SK-N-SH treated with all-trans-retinoic acid at 6 μM for 48 hours (cell line): ENCODE measurements at regions not wholly inside any gene's neighbourhood (a gene's known extent, or its start where the extent isn't known, plus 50 kb on each side); places are given as distances from the start of the nearest gene placed in this dataset.

Experiments
- ATAC-seq: fragments of 200-7000 bp; cut with Tn5 transposase; 3 replicates; pipeline ENCODE4 v1.9.1; 2020; ENCODE audit warnings: mild to moderate bottlenecking, moderate library complexity
- ARNTL ChIP-seq: fragments of 450-650 bp; formaldehyde crosslinking; IDR thresholded peaks from 2 replicates; pipeline ENCODE4 v1.5.0; 2020; ENCODE audit warnings: low read depth, mild to moderate bottlenecking, moderate library complexity, borderline replicate concordance
- CSDC2 ChIP-seq: fragments of 250-450 bp; sonication (Bioruptor Pico); IDR thresholded peaks from 2 replicates; pipeline ENCODE4 v1.5.0; 2020; ENCODE audit warnings: mild to moderate bottlenecking, moderate library complexity
- ESRRG ChIP-seq: fragments of 250-450 bp; sonication (Bioruptor Pico); IDR thresholded peaks from 2 replicates; pipeline ENCODE4 v1.6.1; 2021; ENCODE audit warnings: mild to moderate bottlenecking
- GLIS3 ChIP-seq: fragments of 250-450 bp; sonication (Bioruptor Pico); IDR thresholded peaks from 2 replicates; pipeline ENCODE4 v1.5.0; 2020; ENCODE audit warnings: mild to moderate bottlenecking, moderate library complexity
- ISL1 ChIP-seq: fragments of 250-450 bp; sonication (Bioruptor Pico); IDR thresholded peaks from 2 replicates; pipeline ENCODE4 v2.1.2; 2022; ENCODE audit warnings: mild to moderate bottlenecking, moderate library complexity
- OSR1 ChIP-seq: fragments of 250-450 bp; sonication (Bioruptor Pico); IDR thresholded peaks from 2 replicates; pipeline ENCODE4 v1.8.0; 2022; ENCODE audit warnings: moderate library complexity, mild to moderate bottlenecking, inconsistent platforms
- PPARA ChIP-seq: fragments of 250-450 bp; sonication (Bioruptor Pico); IDR thresholded peaks from 2 replicates; pipeline ENCODE4 v1.5.0; 2020; ENCODE audit warnings: mild to moderate bottlenecking, borderline replicate concordance
- RARB ChIP-seq: fragments of 250-450 bp; sonication (Bioruptor Pico); IDR thresholded peaks from 2 replicates; pipeline ENCODE4 v1.8.0; 2021; ENCODE audit warnings: mild to moderate bottlenecking, moderate library complexity
- SNAI2 ChIP-seq: fragments of 250-450 bp; sonication (Bioruptor Pico); IDR thresholded peaks from 2 replicates; pipeline ENCODE4 v1.5.0; 2020; ENCODE audit warnings: mild to moderate bottlenecking, moderate library complexity
- TCF4 ChIP-seq: fragments of 250-450 bp; sonication (Bioruptor Pico); IDR thresholded peaks from 2 replicates; pipeline ENCODE4 v1.8.0; 2021; ENCODE audit warnings: mild to moderate bottlenecking, moderate library complexity, borderline replicate concordance
- TOX ChIP-seq: fragments of 250-450 bp; sonication (Bioruptor Pico); IDR thresholded peaks from 2 replicates; pipeline ENCODE4 v1.8.0; 2021; ENCODE audit warnings: mild to moderate bottlenecking, moderate library complexity, borderline replicate concordance
- ZC3H10 ChIP-seq: fragments of 250-450 bp; sonication (Bioruptor Pico); IDR thresholded peaks from 2 replicates; pipeline ENCODE4 v1.5.1; 2021; ENCODE audit warnings: mild to moderate bottlenecking, moderate library complexity
- ZFP3 ChIP-seq: fragments of 250-450 bp; sonication (Bioruptor Pico); IDR thresholded peaks from 2 replicates; pipeline ENCODE4 v1.5.0; 2020; ENCODE audit warnings: mild to moderate bottlenecking, moderate library complexity
- ZFP30 ChIP-seq: fragments of 450-650 bp; formaldehyde crosslinking; IDR thresholded peaks from 2 replicates; pipeline ENCODE4 v1.5.0; 2022; ENCODE audit warnings: mild to moderate bottlenecking, moderate library complexity
- ZNF565 ChIP-seq: fragments of 450-650 bp; formaldehyde crosslinking; conservative IDR thresholded peaks from 2 replicates; pipeline ENCODE4 v1.5.0; 2020; ENCODE audit warnings: low read depth, mild to moderate bottlenecking, moderate library complexity
- ZNF70 ChIP-seq: fragments of 450-650 bp; formaldehyde crosslinking; IDR thresholded peaks from 2 replicates; pipeline ENCODE4 v1.5.0; 2020; ENCODE audit warnings: mild to moderate bottlenecking, moderate library complexity
- TF ChIP-seq, protein P1 (sequence below): fragments of 250-450 bp; sonication (Bioruptor Pico); IDR thresholded peaks from 2 replicates; pipeline ENCODE4 v1.5.1; 2021; ENCODE audit warnings: mild to moderate bottlenecking, moderate library complexity
- TF ChIP-seq, protein P2 (sequence below): fragments of 250-450 bp; sonication (Bioruptor Pico); IDR thresholded peaks from 2 replicates; pipeline ENCODE4 v1.5.0; 2020; ENCODE audit warnings: mild to moderate bottlenecking, moderate library complexity
- TF ChIP-seq, protein P3 (sequence below): fragments of 250-450 bp; sonication (Bioruptor Pico); IDR thresholded peaks from 2 replicates; pipeline ENCODE4 v1.8.0; 2020; ENCODE audit warnings: mild to moderate bottlenecking, moderate library complexity, borderline replicate concordance
- TF ChIP-seq, protein P4 (sequence below): fragments of 250-450 bp; sonication (Bioruptor Pico); IDR thresholded peaks from 2 replicates; pipeline ENCODE4 v1.5.1; 2020; ENCODE audit warnings: low read depth, mild to moderate bottlenecking, moderate library complexity

DNA sequence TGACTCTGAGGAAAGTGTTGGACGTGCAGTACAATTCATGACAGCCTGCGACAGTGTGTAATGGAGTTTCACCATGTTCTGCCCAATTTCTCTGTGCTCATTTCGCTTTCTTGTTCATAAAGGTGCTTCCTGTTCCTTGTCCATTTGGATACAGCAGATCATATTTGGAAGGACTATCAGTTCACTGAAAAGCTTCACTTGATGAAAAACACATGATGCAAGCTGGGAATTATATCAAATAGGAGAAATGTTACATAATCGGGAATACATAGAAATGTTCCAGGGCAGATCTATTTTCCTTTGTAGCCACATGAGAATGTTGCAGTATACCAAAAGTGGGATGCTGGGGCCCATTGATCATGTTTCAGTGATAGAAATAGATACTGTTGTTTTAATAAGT, 266.3 kb upstream of the SLC14A2 start (continued):
- TF ChIP-seq, protein P1, sequence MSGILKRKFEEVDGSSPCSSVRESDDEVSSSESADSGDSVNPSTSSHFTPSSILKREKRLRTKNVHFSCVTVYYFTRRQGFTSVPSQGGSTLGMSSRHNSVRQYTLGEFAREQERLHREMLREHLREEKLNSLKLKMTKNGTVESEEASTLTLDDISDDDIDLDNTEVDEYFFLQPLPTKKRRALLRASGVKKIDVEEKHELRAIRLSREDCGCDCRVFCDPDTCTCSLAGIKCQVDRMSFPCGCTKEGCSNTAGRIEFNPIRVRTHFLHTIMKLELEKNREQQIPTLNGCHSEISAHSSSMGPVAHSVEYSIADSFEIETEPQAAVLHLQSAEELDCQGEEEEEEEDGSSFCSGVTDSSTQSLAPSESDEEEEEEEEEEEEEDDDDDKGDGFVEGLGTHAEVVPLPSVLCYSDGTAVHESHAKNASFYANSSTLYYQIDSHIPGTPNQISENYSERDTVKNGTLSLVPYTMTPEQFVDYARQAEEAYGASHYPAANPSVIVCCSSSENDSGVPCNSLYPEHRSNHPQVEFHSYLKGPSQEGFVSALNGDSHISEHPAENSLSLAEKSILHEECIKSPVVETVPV (CRISPR knock-in tag), result no peak
- TF ChIP-seq ZNF70 (CRISPR knock-in tag), result no peak
- TF ChIP-seq TCF4 (CRISPR knock-in tag), result no peak
- no peak for TF ChIP-seq SNAI2 (CRISPR knock-in tag)

DNA sequence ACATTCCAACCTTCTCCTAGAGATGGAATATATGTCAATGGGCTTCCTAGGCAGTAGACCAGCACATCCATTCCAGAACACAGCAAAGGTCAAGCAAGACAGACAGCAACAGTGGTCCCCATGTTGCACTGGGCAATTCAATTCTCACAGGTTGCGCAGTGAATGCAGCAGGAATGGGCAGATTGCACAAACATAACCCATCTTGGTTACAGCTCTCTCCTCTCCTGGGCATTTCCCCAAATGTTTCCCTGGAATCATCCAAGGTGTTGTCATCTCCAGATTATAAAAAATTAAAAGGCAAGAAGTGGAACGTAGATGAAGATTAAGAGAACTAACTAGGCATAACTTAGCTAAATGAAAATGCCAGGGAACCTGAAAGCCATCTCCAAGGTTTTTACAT, 265.8 kb upstream of the SLC14A2 start:
- ATAC-seq, result no peak
- no peak for TF ChIP-seq ZC3H10 (CRISPR knock-in tag)
- no peak for TF ChIP-seq ARNTL
- TF ChIP-seq OSR1, result no peak
- TF ChIP-seq CSDC2 (CRISPR knock-in tag), result no peak
- TF ChIP-seq, protein P1 (CRISPR knock-in tag), result no peak
- TF ChIP-seq TCF4 (CRISPR knock-in tag), result no peak
- no peak for TF ChIP-seq ESRRG (CRISPR knock-in tag)
- TF ChIP-seq, protein P2, sequence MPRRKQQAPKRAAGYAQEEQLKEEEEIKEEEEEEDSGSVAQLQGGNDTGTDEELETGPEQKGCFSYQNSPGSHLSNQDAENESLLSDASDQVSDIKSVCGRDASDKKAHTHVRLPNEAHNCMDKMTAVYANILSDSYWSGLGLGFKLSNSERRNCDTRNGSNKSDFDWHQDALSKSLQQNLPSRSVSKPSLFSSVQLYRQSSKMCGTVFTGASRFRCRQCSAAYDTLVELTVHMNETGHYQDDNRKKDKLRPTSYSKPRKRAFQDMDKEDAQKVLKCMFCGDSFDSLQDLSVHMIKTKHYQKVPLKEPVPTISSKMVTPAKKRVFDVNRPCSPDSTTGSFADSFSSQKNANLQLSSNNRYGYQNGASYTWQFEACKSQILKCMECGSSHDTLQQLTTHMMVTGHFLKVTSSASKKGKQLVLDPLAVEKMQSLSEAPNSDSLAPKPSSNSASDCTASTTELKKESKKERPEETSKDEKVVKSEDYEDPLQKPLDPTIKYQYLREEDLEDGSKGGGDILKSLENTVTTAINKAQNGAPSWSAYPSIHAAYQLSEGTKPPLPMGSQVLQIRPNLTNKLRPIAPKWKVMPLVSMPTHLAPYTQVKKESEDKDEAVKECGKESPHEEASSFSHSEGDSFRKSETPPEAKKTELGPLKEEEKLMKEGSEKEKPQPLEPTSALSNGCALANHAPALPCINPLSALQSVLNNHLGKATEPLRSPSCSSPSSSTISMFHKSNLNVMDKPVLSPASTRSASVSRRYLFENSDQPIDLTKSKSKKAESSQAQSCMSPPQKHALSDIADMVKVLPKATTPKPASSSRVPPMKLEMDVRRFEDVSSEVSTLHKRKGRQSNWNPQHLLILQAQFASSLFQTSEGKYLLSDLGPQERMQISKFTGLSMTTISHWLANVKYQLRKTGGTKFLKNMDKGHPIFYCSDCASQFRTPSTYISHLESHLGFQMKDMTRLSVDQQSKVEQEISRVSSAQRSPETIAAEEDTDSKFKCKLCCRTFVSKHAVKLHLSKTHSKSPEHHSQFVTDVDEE (CRISPR knock-in tag), result no peak
- TF ChIP-seq, protein P3, sequence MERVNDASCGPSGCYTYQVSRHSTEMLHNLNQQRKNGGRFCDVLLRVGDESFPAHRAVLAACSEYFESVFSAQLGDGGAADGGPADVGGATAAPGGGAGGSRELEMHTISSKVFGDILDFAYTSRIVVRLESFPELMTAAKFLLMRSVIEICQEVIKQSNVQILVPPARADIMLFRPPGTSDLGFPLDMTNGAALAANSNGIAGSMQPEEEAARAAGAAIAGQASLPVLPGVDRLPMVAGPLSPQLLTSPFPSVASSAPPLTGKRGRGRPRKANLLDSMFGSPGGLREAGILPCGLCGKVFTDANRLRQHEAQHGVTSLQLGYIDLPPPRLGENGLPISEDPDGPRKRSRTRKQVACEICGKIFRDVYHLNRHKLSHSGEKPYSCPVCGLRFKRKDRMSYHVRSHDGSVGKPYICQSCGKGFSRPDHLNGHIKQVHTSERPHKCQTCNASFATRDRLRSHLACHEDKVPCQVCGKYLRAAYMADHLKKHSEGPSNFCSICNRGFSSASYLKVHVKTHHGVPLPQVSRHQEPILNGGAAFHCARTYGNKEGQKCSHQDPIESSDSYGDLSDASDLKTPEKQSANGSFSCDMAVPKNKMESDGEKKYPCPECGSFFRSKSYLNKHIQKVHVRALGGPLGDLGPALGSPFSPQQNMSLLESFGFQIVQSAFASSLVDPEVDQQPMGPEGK (CRISPR knock-in tag), result no peak
- TF ChIP-seq ZNF565 (CRISPR knock-in tag), result no peak
- no peak for TF ChIP-seq ZNF70 (CRISPR knock-in tag)
- TF ChIP-seq ISL1, result no peak
- no peak for TF ChIP-seq TOX (CRISPR knock-in tag)
- TF ChIP-seq, protein P4, sequence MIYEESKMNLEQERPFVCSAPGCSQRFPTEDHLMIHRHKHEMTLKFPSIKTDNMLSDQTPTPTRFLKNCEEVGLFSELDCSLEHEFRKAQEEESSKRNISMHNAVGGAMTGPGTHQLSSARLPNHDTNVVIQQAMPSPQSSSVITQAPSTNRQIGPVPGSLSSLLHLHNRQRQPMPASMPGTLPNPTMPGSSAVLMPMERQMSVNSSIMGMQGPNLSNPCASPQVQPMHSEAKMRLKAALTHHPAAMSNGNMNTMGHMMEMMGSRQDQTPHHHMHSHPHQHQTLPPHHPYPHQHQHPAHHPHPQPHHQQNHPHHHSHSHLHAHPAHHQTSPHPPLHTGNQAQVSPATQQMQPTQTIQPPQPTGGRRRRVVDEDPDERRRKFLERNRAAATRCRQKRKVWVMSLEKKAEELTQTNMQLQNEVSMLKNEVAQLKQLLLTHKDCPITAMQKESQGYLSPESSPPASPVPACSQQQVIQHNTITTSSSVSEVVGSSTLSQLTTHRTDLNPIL (CRISPR knock-in tag), result no peak
- TF ChIP-seq PPARA (CRISPR knock-in tag), result no peak
- TF ChIP-seq RARB (CRISPR knock-in tag), result no peak
- no peak for TF ChIP-seq ZFP3 (CRISPR knock-in tag)
- no peak for TF ChIP-seq SNAI2 (CRISPR knock-in tag)
- no peak for TF ChIP-seq ZFP30 (CRISPR knock-in tag)
- no peak for TF ChIP-seq GLIS3 (CRISPR knock-in tag)

DNA sequence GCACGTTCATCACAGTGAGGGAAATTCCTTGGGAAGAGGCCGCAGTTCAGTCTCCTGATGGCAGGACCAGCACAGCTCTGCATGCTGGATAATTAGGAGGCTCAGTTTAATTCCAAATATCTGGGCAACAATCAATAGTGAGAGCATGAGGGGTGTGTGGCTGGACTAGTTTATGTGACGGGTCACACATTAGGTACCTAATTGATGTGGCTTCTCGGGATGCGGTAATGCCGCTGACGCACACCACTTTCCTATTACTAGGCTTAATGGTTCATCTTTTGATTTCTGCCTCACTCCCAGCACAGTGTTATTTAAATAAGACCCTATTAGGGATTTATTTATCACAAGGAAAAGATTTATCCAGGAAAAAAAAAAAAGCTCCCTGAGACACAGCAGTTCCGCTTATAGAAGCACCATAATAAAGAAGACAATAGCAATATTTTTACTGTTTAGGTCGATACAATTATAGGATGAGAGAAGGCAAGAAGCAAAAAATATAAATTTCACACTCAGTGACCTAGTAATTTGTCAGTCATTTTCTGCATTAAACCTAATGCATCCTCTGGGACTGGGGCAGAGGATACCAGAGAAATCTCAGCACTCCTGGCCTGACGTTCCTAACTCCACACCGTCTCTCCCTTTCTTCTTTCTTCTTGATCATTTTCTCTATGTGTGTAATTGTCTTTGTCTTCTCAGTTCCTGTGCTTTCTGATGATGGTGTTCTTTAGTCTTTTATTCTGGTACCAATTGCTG, 264.7 kb upstream of the SLC14A2 start:
- TF ChIP-seq TCF4 (CRISPR knock-in tag), result no peak
- no peak for ATAC-seq
